HUES6 (cell line): ENCODE measurements at regions not wholly inside any gene's neighbourhood (a gene's known extent, or its start where the extent isn't known, plus 50 kb on each side); places are given as distances from the start of the nearest gene placed in this dataset.

Source experiments
- H3K27ac ChIP-seq: 2 replicates; pipeline ENCODE4 v1.7.0; 2013; ENCODE audit warnings: low read depth, mild to moderate bottlenecking, low read length, inconsistent platforms
- H3K27me3 ChIP-seq: 2 replicates; pipeline ENCODE4 v1.6.1; 2013; ENCODE audit warnings: low read length; ENCODE audit not compliant: control insufficient read depth, insufficient read depth
- H3K36me3 ChIP-seq: 2 replicates; pipeline ENCODE4 v1.6.1; 2013; ENCODE audit warnings: low read length; ENCODE audit not compliant: control insufficient read depth, insufficient read depth
- H3K4me1 ChIP-seq: 2 replicates; pipeline ENCODE4 v1.6.1; 2013; ENCODE audit warnings: low read length; ENCODE audit not compliant: control insufficient read depth, insufficient read depth
- H3K4me3 ChIP-seq: 2 replicates; pipeline ENCODE4 v1.5.1; 2013; ENCODE audit warnings: low read depth, low read length
- H3K9ac ChIP-seq: one replicate; pipeline ENCODE4 v1.6.1; 2013; ENCODE audit warnings: mild to moderate bottlenecking, low read length
- H3K9me3 ChIP-seq: 2 replicates; pipeline ENCODE4 v1.6.1; 2013; ENCODE audit warnings: low read depth, low read length; ENCODE audit not compliant: control insufficient read depth, insufficient read depth

- no peak overlapping the region for H3K9ac ChIP-seq
- no peak overlapping the region for H3K27ac ChIP-seq
- peaks cover 7% of the 10 kb centered on the region; the same call in 1 of the 2 replicates for H3K9me3 ChIP-seq
- H3K4me3 ChIP-seq = no peak overlapping the region
- no peaks in the 10 kb centered on the region for H3K36me3 ChIP-seq
- no peaks in the 10 kb centered on the region for H3K27me3 ChIP-seq
- no peaks in the 10 kb centered on the region for H3K4me1 ChIP-seq
These were observed 364.7 kb downstream of the BCAT1 start for GRCh38 chr12:24584032-24584675.

- no peak overlapping the region for H3K4me3 ChIP-seq
- no peaks in the 10 kb centered on the region for H3K4me1 ChIP-seq
- no peak overlapping the region for H3K27ac ChIP-seq
- peaks cover 7% of the 10 kb centered on the region; the same call in 1 of the 2 replicates for H3K9me3 ChIP-seq
- H3K27me3 ChIP-seq = no peaks in the 10 kb centered on the region
- H3K9ac ChIP-seq = no peak overlapping the region
- H3K36me3 ChIP-seq = no peaks in the 10 kb centered on the region
These were observed 365.8 kb downstream of the BCAT1 start for GRCh38 chr12:24582954-24583601.

GRCh38 chr12:24574538-24574937 lies 374.4 kb downstream of the BCAT1 start:
- Histone ChIP-seq H3K36me3 (no peaks in the 10 kb centered on the region), H3K9ac (no peak overlapping the region), H3K27me3 (no peaks in the 10 kb centered on the region), H3K4me3 (no peak overlapping the region), H3K27ac (no peak overlapping the region), H3K4me1 (no peaks in the 10 kb centered on the region), H3K9me3 (peaks cover 1% of the 10 kb centered on the region; the same call in 1 of the 2 replicates)

GRCh38 chr12:24573621-24574020 lies 375.3 kb downstream of the BCAT1 start:
- no peaks in the 10 kb centered on the region for H3K36me3 ChIP-seq

GRCh38 chr12:24565300-24565699 lies 383.6 kb downstream of the BCAT1 start:
- Histone ChIP-seq H3K9ac (no peak overlapping the region), H3K36me3 (no peaks in the 10 kb centered on the region), H3K27me3 (peaks cover 31% of the 10 kb centered on the region), H3K4me3 (no peak overlapping the region), H3K27ac (no peak overlapping the region), H3K4me1 (peaks cover 14% of the 10 kb centered on the region), H3K9me3 (no peaks in the 10 kb centered on the region)

More at GRCh38 chr12:24573621-24574020, 375.3 kb downstream of the BCAT1 start:
- Histone ChIP-seq H3K9ac (no peak overlapping the region), H3K27ac (no peak overlapping the region), H3K4me1 (no peaks in the 10 kb centered on the region), H3K9me3 (no peaks in the 10 kb centered on the region), H3K27me3 (no peaks in the 10 kb centered on the region), H3K4me3 (no peak overlapping the region)

GRCh38 chr12:24562771-24563431 lies 386.0 kb downstream of the BCAT1 start:
- Histone ChIP-seq H3K4me3 (peak overlapping the region; percentile 70), H3K4me1 (peaks cover 28% of the 10 kb centered on the region), H3K36me3 (no peaks in the 10 kb centered on the region), H3K27me3 (peaks cover 34% of the 10 kb centered on the region), H3K9me3 (no peaks in the 10 kb centered on the region), H3K27ac (no peak overlapping the region; the same call in 1 of the 2 replicates), H3K9ac (peak overlapping the region; percentile 85)

- peak overlapping the region; percentile 81 for H3K9ac ChIP-seq
- no peak overlapping the region; the same call in 1 of the 2 replicates for H3K27ac ChIP-seq
- peaks cover 34% of the 10 kb centered on the region for H3K27me3 ChIP-seq
- peaks cover 29% of the 10 kb centered on the region for H3K4me1 ChIP-seq
- no peaks in the 10 kb centered on the region for H3K36me3 ChIP-seq
- H3K4me3 ChIP-seq = peak overlapping the region; percentile 70
- no peaks in the 10 kb centered on the region for H3K9me3 ChIP-seq
These were observed 386.8 kb downstream of the BCAT1 start for GRCh38 chr12:24561882-24562770.

- Histone ChIP-seq H3K9me3 (no peaks in the 10 kb centered on the region), H3K9ac (peak overlapping the region; percentile 81), H3K27me3 (peaks cover 34% of the 10 kb centered on the region), H3K27ac (no peak overlapping the region), H3K4me1 (peaks cover 29% of the 10 kb centered on the region), H3K4me3 (peak overlapping the region; percentile 70), H3K36me3 (no peaks in the 10 kb centered on the region)
These were observed 387.5 kb downstream of the BCAT1 start for GRCh38 chr12:24561411-24561871.

- H3K9ac ChIP-seq = peak overlapping the region; percentile 59
- no peak overlapping the region for H3K27ac ChIP-seq
- H3K36me3 ChIP-seq = no peaks in the 10 kb centered on the region
- no peaks in the 10 kb centered on the region for H3K9me3 ChIP-seq
- peak overlapping the region; percentile 70 for H3K4me3 ChIP-seq
- H3K27me3 ChIP-seq = peaks cover 34% of the 10 kb centered on the region
- H3K4me1 ChIP-seq = peaks cover 29% of the 10 kb centered on the region
These were observed 388.1 kb downstream of the BCAT1 start for GRCh38 chr12:24560831-24561271.

GRCh38 chr12:24560192-24560775 lies 388.6 kb downstream of the BCAT1 start:
- H3K9me3 ChIP-seq = no peaks in the 10 kb centered on the region
- H3K27ac ChIP-seq = no peak overlapping the region
- H3K4me3 ChIP-seq = peak overlapping the region; percentile 70
- H3K27me3 ChIP-seq = peaks cover 30% of the 10 kb centered on the region
- H3K9ac ChIP-seq = no peak overlapping the region
- H3K4me1 ChIP-seq = peaks cover 29% of the 10 kb centered on the region
- H3K36me3 ChIP-seq = no peaks in the 10 kb centered on the region
